Mononuclear cell (primary cell): ENCODE measurements at regions not wholly inside any gene's neighbourhood (a gene's known extent, or its start where the extent isn't known, plus 50 kb on each side); places are given as distances from the start of the nearest gene placed in this dataset.

ENCODE experiments used
- H3K27me3 ChIP-seq: 2 replicates; pipeline ENCODE4 v1.6.0; 2011; ENCODE audit warnings: low read length, control low read depth; ENCODE audit not compliant: insufficient read depth
- H3K4me1 ChIP-seq: 2 replicates; pipeline ENCODE4 v1.5.1; 2011; ENCODE audit warnings: mild to moderate bottlenecking, low read length, control low read depth; ENCODE audit not compliant: insufficient read depth
- H3K4me3 ChIP-seq: 2 replicates; pipeline ENCODE4 v1.5.1; 2011; ENCODE audit warnings: mild to moderate bottlenecking, low read length, moderate library complexity
- H3K9me3 ChIP-seq: 2 replicates; pipeline ENCODE4 v1.5.1; 2011; ENCODE audit warnings: low read depth, mild to moderate bottlenecking, control low read depth, low read length

GRCh38 chr2:2699121-2699505 is 368.0 kb upstream of the MYT1L start:
- Histone ChIP-seq H3K9me3 (no peaks in the 10 kb centered on the region), H3K4me1 (peaks cover 3% of the 10 kb centered on the region), H3K4me3 (no peak overlapping the region), H3K27me3 (no peaks in the 10 kb centered on the region)

GRCh38 chr2:2698182-2699120 is 367.4 kb upstream of the MYT1L start:
- no peak overlapping the region for H3K4me3 ChIP-seq
- H3K27me3 ChIP-seq = no peaks in the 10 kb centered on the region
- no peaks in the 10 kb centered on the region for H3K4me1 ChIP-seq
- no peaks in the 10 kb centered on the region for H3K9me3 ChIP-seq

GRCh38 chr2:2696733-2697455 is 365.8 kb upstream of the MYT1L start:
- H3K9me3 ChIP-seq = no peaks in the 10 kb centered on the region

GRCh38 chr2:2696325-2696724 is 365.2 kb upstream of the MYT1L start:
- no peaks in the 10 kb centered on the region for H3K9me3 ChIP-seq
- H3K4me3 ChIP-seq = no peak overlapping the region
- H3K27me3 ChIP-seq = no peaks in the 10 kb centered on the region
- no peaks in the 10 kb centered on the region for H3K4me1 ChIP-seq

More at GRCh38 chr2:2696733-2697455, 365.8 kb upstream of the MYT1L start:
- no peak overlapping the region for H3K4me3 ChIP-seq
- H3K27me3 ChIP-seq = no peaks in the 10 kb centered on the region
- no peaks in the 10 kb centered on the region for H3K4me1 ChIP-seq

GRCh38 chr2:2694746-2695145 is 363.7 kb upstream of the MYT1L start:
- H3K4me3 ChIP-seq = no peak overlapping the region
- no peaks in the 10 kb centered on the region for H3K27me3 ChIP-seq
- no peaks in the 10 kb centered on the region for H3K4me1 ChIP-seq
- H3K9me3 ChIP-seq = no peaks in the 10 kb centered on the region

GRCh38 chr2:2692599-2693389 is 361.7 kb upstream of the MYT1L start:
- no peaks in the 10 kb centered on the region for H3K9me3 ChIP-seq
- H3K4me1 ChIP-seq = no peaks in the 10 kb centered on the region

GRCh38 chr2:2691419-2691818 is 360.3 kb upstream of the MYT1L start:
- Histone ChIP-seq H3K4me3 (no peak overlapping the region), H3K4me1 (peaks cover under 1% of the 10 kb centered on the region), H3K27me3 (no peaks in the 10 kb centered on the region), H3K9me3 (no peaks in the 10 kb centered on the region)

More at GRCh38 chr2:2692599-2693389, 361.7 kb upstream of the MYT1L start:
- H3K27me3 ChIP-seq = no peaks in the 10 kb centered on the region
- H3K4me3 ChIP-seq = no peak overlapping the region

GRCh38 chr2:2690985-2691384 is 359.9 kb upstream of the MYT1L start:
- no peaks in the 10 kb centered on the region for H3K9me3 ChIP-seq
- H3K4me1 ChIP-seq = peaks cover 5% of the 10 kb centered on the region
- H3K4me3 ChIP-seq = no peak overlapping the region
- no peaks in the 10 kb centered on the region for H3K27me3 ChIP-seq

GRCh38 chr2:2689306-2689705 is 358.2 kb upstream of the MYT1L start:
- H3K9me3 ChIP-seq = no peaks in the 10 kb centered on the region
- H3K4me1 ChIP-seq = peaks cover 5% of the 10 kb centered on the region
- no peaks in the 10 kb centered on the region for H3K27me3 ChIP-seq
- H3K4me3 ChIP-seq = no peak overlapping the region

- no peak overlapping the region for H3K4me3 ChIP-seq
- no peaks in the 10 kb centered on the region for H3K9me3 ChIP-seq
- H3K4me1 ChIP-seq = peaks cover 7% of the 10 kb centered on the region
- H3K27me3 ChIP-seq = no peaks in the 10 kb centered on the region
These were observed 357.2 kb upstream of the MYT1L start for GRCh38 chr2:2688254-2688653.

- Histone ChIP-seq H3K4me3 (no peak overlapping the region), H3K4me1 (peaks cover 8% of the 10 kb centered on the region), H3K9me3 (no peaks in the 10 kb centered on the region), H3K27me3 (no peaks in the 10 kb centered on the region)
These were observed 356.7 kb upstream of the MYT1L start for GRCh38 chr2:2687745-2688144.

- Histone ChIP-seq H3K4me1 (peaks cover 8% of the 10 kb centered on the region), H3K9me3 (no peaks in the 10 kb centered on the region), H3K4me3 (no peak overlapping the region), H3K27me3 (no peaks in the 10 kb centered on the region)
These were observed 355.1 kb upstream of the MYT1L start for GRCh38 chr2:2686222-2686621.

GRCh38 chr2:2683606-2684224 is 352.6 kb upstream of the MYT1L start:
- Histone ChIP-seq H3K27me3 (no peaks in the 10 kb centered on the region), H3K4me1 (peaks cover 8% of the 10 kb centered on the region), H3K9me3 (no peaks in the 10 kb centered on the region), H3K4me3 (no peak overlapping the region)

GRCh38 chr2:2682700-2683342 is 351.7 kb upstream of the MYT1L start:
- peaks cover 8% of the 10 kb centered on the region for H3K4me1 ChIP-seq
- H3K27me3 ChIP-seq = no peaks in the 10 kb centered on the region
- H3K9me3 ChIP-seq = no peaks in the 10 kb centered on the region
- no peak overlapping the region for H3K4me3 ChIP-seq
